ENCODE measurements at regions not wholly inside any gene's neighbourhood (a gene's known extent, or its start where the extent isn't known, plus 50 kb on each side); places are given as distances from the start of the nearest gene placed in this dataset.

- no peak for TF ChIP-seq CTCF (IDR thresholded peaks at IDR 0.05 in 2 of 3, conservative IDR thresholded peaks at IDR 0.05 in 1 of 3; ENCODE audit: borderline replicate concordance in 1 of 3, insufficient read depth in 1 of 3, low read depth in 2 of 3, low read length in 2 of 3)
- TF ChIP-seq EZH2 (IDR thresholded peaks at IDR 0.05): no peak
- TF ChIP-seq POLR2AphosphoS5 (IDR thresholded peaks at IDR 0.05; ENCODE audit: low read depth, low read length): no peak
- TF ChIP-seq POLR2A (IDR thresholded peaks at IDR 0.05; ENCODE audit: borderline replicate concordance, extremely low read depth, insufficient read depth, insufficient read length): no peak
- no peak for TF ChIP-seq RAD21 (IDR thresholded peaks at IDR 0.05; ENCODE audit: low read depth)
- no peak for TF ChIP-seq JUND (IDR thresholded peaks at IDR 0.05)
- no peak for TF ChIP-seq EGR1 (IDR thresholded peaks at IDR 0.05; ENCODE audit: low read depth)
- TF ChIP-seq MAX (IDR thresholded peaks at IDR 0.05): no peak
- TF ChIP-seq ZFX (IDR thresholded peaks at IDR 0.05): no peak
- TF ChIP-seq ZNF274 (IDR thresholded peaks at IDR 0.05; ENCODE audit: low read depth, low read length): no peak
- TF ChIP-seq SIN3A (IDR thresholded peaks at IDR 0.05; ENCODE audit: low read depth): no peak
- no peak for TF ChIP-seq YY1 (IDR thresholded peaks at IDR 0.05; ENCODE audit: extremely low read depth, insufficient replicate concordance, low read depth, low read length)
These were observed 66.4 kb upstream of the CCBE1 start for GRCh38 chr18:59763541-59764136.
